H9 (cell line): ENCODE measurements at regions not wholly inside any gene's neighbourhood (a gene's known extent, or its start where the extent isn't known, plus 50 kb on each side); places are given as distances from the start of the nearest gene placed in this dataset.
A peak's percentile ranks its signal among the peaks of the same experiment; 100 is the strongest.

Experiments
- DNase-seq: peaks from one replicate; pipeline ENCODE4 v3.0.0-alpha.2; 2017
- H2AFZ ChIP-seq: one replicate; pipeline ENCODE4 v1.6.1; 2013; ENCODE audit warnings: mild to moderate bottlenecking, low read length, control low read depth, moderate library complexity
- H2AK5ac ChIP-seq: 2 replicates; pipeline ENCODE4 v1.6.1; 2013; ENCODE audit warnings: low read length, control low read depth, mixed read lengths; ENCODE audit not compliant: insufficient read length
- H2BK120ac ChIP-seq: one replicate; pipeline ENCODE4 v1.6.1; 2013; ENCODE audit warnings: low read depth, mild to moderate bottlenecking, low read length, control low read depth, inconsistent platforms; ENCODE audit not compliant: poor library complexity, severe bottlenecking
- H2BK12ac ChIP-seq: 2 replicates; pipeline ENCODE4 v1.6.1; 2013; ENCODE audit warnings: low read length, control low read depth, mixed read lengths, low read depth; ENCODE audit not compliant: insufficient read length
- H2BK15ac ChIP-seq: 2 replicates; pipeline ENCODE4 v1.6.1; 2013; ENCODE audit warnings: low read depth, low read length, control low read depth
- H2BK20ac ChIP-seq: one replicate; pipeline ENCODE4 v1.6.1; 2013; ENCODE audit warnings: low read depth, mild to moderate bottlenecking, low read length, control low read depth, inconsistent platforms; ENCODE audit not compliant: poor library complexity, severe bottlenecking
- H2BK5ac ChIP-seq: 2 replicates; pipeline ENCODE4 v1.6.1; 2013; ENCODE audit warnings: low read length, control low read depth, mixed read lengths; ENCODE audit not compliant: insufficient read length
- H3K14ac ChIP-seq: 2 replicates; pipeline ENCODE4 v1.6.1; 2013; ENCODE audit warnings: low read length, control low read depth; ENCODE audit not compliant: insufficient read depth
- H3K18ac ChIP-seq: 2 replicates; pipeline ENCODE4 v1.6.1; 2013; ENCODE audit warnings: low read depth, mild to moderate bottlenecking, mixed read lengths, low read length, control low read depth; ENCODE audit not compliant: insufficient read length
- H3K23ac ChIP-seq: 2 replicates; pipeline ENCODE4 v1.6.1; 2013; ENCODE audit warnings: low read length, control low read depth, mixed read lengths, low read depth; ENCODE audit not compliant: insufficient read length
- H3K23me2 ChIP-seq: 2 replicates; pipeline ENCODE4 v1.6.1; 2013; ENCODE audit warnings: low read depth, mild to moderate bottlenecking, mixed read lengths, low read length, control low read depth; ENCODE audit not compliant: insufficient read length, poor library complexity, severe bottlenecking
- H3K27ac ChIP-seq: 2 replicates; pipeline ENCODE4 v1.5.1; 2013; ENCODE audit warnings: low read length, control low read depth, mixed read lengths, low read depth; ENCODE audit not compliant: insufficient read length
- H3K27me3 ChIP-seq: 2 replicates; pipeline ENCODE4 v1.6.1; 2013; ENCODE audit warnings: low read length, control low read depth, inconsistent platforms; ENCODE audit not compliant: insufficient read depth
- H3K4ac ChIP-seq: 2 replicates; pipeline ENCODE4 v1.6.1; 2013; ENCODE audit warnings: low read depth, mild to moderate bottlenecking, control low read depth, inconsistent platforms, low read length, moderate library complexity
- H3K4me1 ChIP-seq: 2 replicates; pipeline ENCODE4 v1.6.1; 2013; ENCODE audit warnings: low read length, control low read depth, inconsistent platforms; ENCODE audit not compliant: insufficient read depth
- H3K4me2 ChIP-seq: 2 replicates; pipeline ENCODE4 v1.6.1; 2013; ENCODE audit warnings: low read length, control low read depth, mixed read lengths; ENCODE audit not compliant: insufficient read length, insufficient read depth
- H3K56ac ChIP-seq: 2 replicates; pipeline ENCODE4 v1.6.1; 2013; ENCODE audit warnings: low read depth, mild to moderate bottlenecking, mixed read lengths, low read length, control low read depth; ENCODE audit not compliant: insufficient read length
- H3K79me1 ChIP-seq: 2 replicates; pipeline ENCODE4 v1.6.1; 2013; ENCODE audit warnings: low read depth, mild to moderate bottlenecking, moderate library complexity, low read length, control low read depth, inconsistent platforms; ENCODE audit not compliant: insufficient read depth, poor library complexity, severe bottlenecking
- H3K79me2 ChIP-seq: 2 replicates; pipeline ENCODE4 v1.6.1; 2013; ENCODE audit warnings: low read length, control low read depth, inconsistent platforms; ENCODE audit not compliant: insufficient read depth
- H3K9ac ChIP-seq: 2 replicates; pipeline ENCODE4 v1.6.1; 2013; ENCODE audit warnings: low read length, control low read depth, mixed read lengths; ENCODE audit not compliant: insufficient read length; ENCODE audit errors: extremely low read depth
- H3K9me3 ChIP-seq: one replicate; pipeline ENCODE4 v1.6.1; 2013; ENCODE audit warnings: low read depth, low read length, inconsistent platforms; ENCODE audit not compliant: control insufficient read depth
- H3T11ph ChIP-seq: one replicate; pipeline ENCODE4 v1.6.1; 2013; ENCODE audit warnings: mild to moderate bottlenecking, low read length, control low read depth, inconsistent platforms
- H4K20me1 ChIP-seq: one replicate; pipeline ENCODE4 v1.6.1; 2013; ENCODE audit not compliant: control insufficient read depth, insufficient read length, insufficient read depth
- H4K5ac ChIP-seq: 2 replicates; pipeline ENCODE4 v1.6.1; 2013; ENCODE audit warnings: low read depth, mild to moderate bottlenecking, mixed read lengths, low read length, control low read depth; ENCODE audit not compliant: insufficient read length
- H4K8ac ChIP-seq: replicated peaks from 2 replicates; pipeline ENCODE4 v1.6.1; 2013; ENCODE audit warnings: low read length, control low read depth, mixed read lengths, low read depth; ENCODE audit not compliant: insufficient read length
- H4K91ac ChIP-seq: 2 replicates; pipeline ENCODE4 v1.6.1; 2013; ENCODE audit warnings: low read depth, mild to moderate bottlenecking, moderate library complexity, mixed read lengths, low read length, control low read depth; ENCODE audit not compliant: insufficient read length
- H3K27ac Mint-ChIP-seq, 3 experiments: 2 replicates in 2 of 3; 3 replicates in 1 of 3; pipeline ENCODE4 v1.8.0; 2020 to 2021; ENCODE audit warnings: mixed read lengths in 3 of 3, mild to moderate bottlenecking in 1 of 3, moderate library complexity in 1 of 3
- H3K27me3 Mint-ChIP-seq: 2 replicates; pipeline ENCODE4 v1.8.0; 2021; ENCODE audit warnings: low read depth, mild to moderate bottlenecking, moderate library complexity, mixed read lengths
- H3K36me3 Mint-ChIP-seq, 3 experiments: 2 replicates in 2 of 3; 3 replicates in 1 of 3; pipeline ENCODE4 v1.8.0; 2020 to 2021; ENCODE audit warnings: low read depth in 3 of 3, mixed read lengths in 3 of 3; ENCODE audit not compliant: insufficient read depth in 1 of 3
- H3K4me1 Mint-ChIP-seq, 2 experiments: 2 replicates each; pipeline ENCODE4 v1.8.0; 2020; ENCODE audit warnings: mixed read lengths in 2 of 2
- H3K4me3 Mint-ChIP-seq, 2 experiments: 2 replicates in 1 of 2; 3 replicates in 1 of 2; pipeline ENCODE4 v1.8.0; 2020 to 2021; ENCODE audit warnings: mild to moderate bottlenecking in 2 of 2, mixed read lengths in 2 of 2, moderate library complexity in 1 of 2
- H3K9me3 Mint-ChIP-seq, 2 experiments: 2 replicates in 1 of 2; 3 replicates in 1 of 2; pipeline ENCODE4 v1.8.0; 2020; ENCODE audit warnings: mild to moderate bottlenecking in 2 of 2, mixed read lengths in 2 of 2, moderate library complexity in 1 of 2
- WGBS: extraction: QIAGEN DNeasy Blood & Tissue Kit; methylation state at CpG from one replicate; pipeline ENCODE4 v1.1.7; 2013; ENCODE audit warnings: missing lambda C conversion rate, low lambda C conversion rate, mixed read lengths; ENCODE audit not compliant: insufficient read length; ENCODE audit errors: extremely low coverage; 5-methylcytosine and 5-hydroxymethylcytosine counted together
- TF ChIP-seq, protein P1 (sequence below): fragments of 200-600 bp; sonication (generic); conservative IDR thresholded peaks from 3 replicates; pipeline ENCODE4 v1.8.0; 2021; ENCODE audit warnings: antibody characterized with exemption, mild to moderate bottlenecking

DNA sequence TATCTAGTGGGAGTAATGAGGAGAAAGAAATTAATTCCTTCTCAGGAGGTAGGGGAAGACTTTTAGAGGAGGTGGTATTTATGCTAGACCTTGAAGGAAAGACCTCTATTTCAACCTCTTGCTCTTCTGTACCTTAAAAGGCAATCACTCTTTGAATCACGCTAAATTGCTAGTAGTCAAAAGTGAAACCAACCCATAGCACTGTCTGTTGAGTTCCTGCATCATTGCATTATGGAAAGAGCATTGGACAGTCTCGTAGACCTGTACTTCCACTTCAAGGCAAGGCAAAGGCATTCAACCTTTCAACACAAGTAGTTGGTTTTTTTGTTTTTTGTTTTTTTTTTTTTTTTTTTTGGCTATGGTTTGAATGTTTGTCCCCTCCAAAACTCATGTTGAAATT lies 770.4 kb downstream of the ETS1 start:
- H4K91ac ChIP-seq: no peak overlapping the region
- peak overlapping the region in 1 of 3 experiments; percentile 31; a peak in 1 of 7 replicates for H3K27ac Mint-ChIP-seq
- H2BK12ac ChIP-seq: no peak overlapping the region
- H4K20me1 ChIP-seq: peaks cover 2% of the 10 kb centered on the region
- H3K4me3 Mint-ChIP-seq: no peak overlapping the region
- no peak overlapping the region for H3K4ac ChIP-seq
- no peak for DNase-seq
- no peak overlapping the region for H2BK120ac ChIP-seq
- no peaks in the 10 kb centered on the region for H3K9me3 ChIP-seq
- no peaks in the 10 kb centered on the region for H3K36me3 Mint-ChIP-seq
- no peaks in the 10 kb centered on the region for H3K27me3 Mint-ChIP-seq
- no peak overlapping the region for H2BK5ac ChIP-seq
- H3K4me1 Mint-ChIP-seq: peaks cover 12 to 15% of the 10 kb centered on the region in 2 experiments
- no peak overlapping the region for H3K23ac ChIP-seq
- peaks cover 2% of the 10 kb centered on the region; the same call in 1 of the 2 replicates for H3K4me1 ChIP-seq
- no peak overlapping the region for H3T11ph ChIP-seq
- H3K23me2 ChIP-seq: no peaks in the 10 kb centered on the region
- no peak overlapping the region for H3K9ac ChIP-seq
- no peak overlapping the region for H4K8ac ChIP-seq
- H2AK5ac ChIP-seq: no peak overlapping the region
- H3K4me2 ChIP-seq: no peak overlapping the region
- H3K18ac ChIP-seq: no peak overlapping the region
- H3K79me1 ChIP-seq: no peaks in the 10 kb centered on the region
- H3K14ac ChIP-seq: no peak overlapping the region
- H2BK15ac ChIP-seq: no peak overlapping the region
- WGBS: no CpG with 5 or more reads among the region's 2 CpGs
- no peak overlapping the region for H2BK20ac ChIP-seq
- no peak overlapping the region for H4K5ac ChIP-seq
- no peak overlapping the region for H3K56ac ChIP-seq
- no peaks in the 10 kb centered on the region for H3K9me3 Mint-ChIP-seq
- H3K27me3 ChIP-seq: no peaks in the 10 kb centered on the region
- no peaks in the 10 kb centered on the region for H3K79me2 ChIP-seq
- TF ChIP-seq, protein P1, sequence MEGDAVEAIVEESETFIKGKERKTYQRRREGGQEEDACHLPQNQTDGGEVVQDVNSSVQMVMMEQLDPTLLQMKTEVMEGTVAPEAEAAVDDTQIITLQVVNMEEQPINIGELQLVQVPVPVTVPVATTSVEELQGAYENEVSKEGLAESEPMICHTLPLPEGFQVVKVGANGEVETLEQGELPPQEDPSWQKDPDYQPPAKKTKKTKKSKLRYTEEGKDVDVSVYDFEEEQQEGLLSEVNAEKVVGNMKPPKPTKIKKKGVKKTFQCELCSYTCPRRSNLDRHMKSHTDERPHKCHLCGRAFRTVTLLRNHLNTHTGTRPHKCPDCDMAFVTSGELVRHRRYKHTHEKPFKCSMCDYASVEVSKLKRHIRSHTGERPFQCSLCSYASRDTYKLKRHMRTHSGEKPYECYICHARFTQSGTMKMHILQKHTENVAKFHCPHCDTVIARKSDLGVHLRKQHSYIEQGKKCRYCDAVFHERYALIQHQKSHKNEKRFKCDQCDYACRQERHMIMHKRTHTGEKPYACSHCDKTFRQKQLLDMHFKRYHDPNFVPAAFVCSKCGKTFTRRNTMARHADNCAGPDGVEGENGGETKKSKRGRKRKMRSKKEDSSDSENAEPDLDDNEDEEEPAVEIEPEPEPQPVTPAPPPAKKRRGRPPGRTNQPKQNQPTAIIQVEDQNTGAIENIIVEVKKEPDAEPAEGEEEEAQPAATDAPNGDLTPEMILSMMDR: no peak
- no peak overlapping the region for H2AFZ ChIP-seq
- H3K27ac ChIP-seq: no peak overlapping the region
